CD4-positive, alpha-beta T cell treated with Interleukin-1 beta for 1 hour (primary cell): ENCODE measurements at regions not wholly inside any gene's neighbourhood (a gene's known extent, or its start where the extent isn't known, plus 50 kb on each side); places are given as distances from the start of the nearest gene placed in this dataset.

Source experiments
- DNase-seq, 2 donors: peaks; one replicate each; pipeline ENCODE4 v3.0.0-alpha.2; 2020 to 2022

GRCh38 chr6:141028791-141029280 lies 1103.9 kb upstream of the GJE1 start:
- DNase-seq = no peak

- no peak for DNase-seq
Measured at GRCh38 chr6:141026504-141026903, 1106.2 kb upstream of the GJE1 start.

- no peak for DNase-seq
Measured at GRCh38 chr6:141024526-141024925, 1108.2 kb upstream of the GJE1 start.

GRCh38 chr6:141017941-141018340 lies 1114.8 kb upstream of the GJE1 start:
- no peak for DNase-seq

- no peak for DNase-seq
Measured at GRCh38 chr6:141000917-141001316, 1131.8 kb upstream of the GJE1 start.

GRCh38 chr6:140993515-140993914 lies 1139.2 kb upstream of the GJE1 start:
- DNase-seq = no peak

GRCh38 chr6:140992678-140993077 lies 1140.0 kb upstream of the GJE1 start:
- no peak for DNase-seq

GRCh38 chr6:140988780-140989179 lies 1143.9 kb upstream of the GJE1 start:
- no peak for DNase-seq

GRCh38 chr6:140987364-140988155 lies 1145.2 kb upstream of the GJE1 start:
- no peak for DNase-seq

- DNase-seq = no peak
Measured at GRCh38 chr6:140985679-140986275, 1146.9 kb upstream of the GJE1 start.

- DNase-seq = no peak
Measured at GRCh38 chr6:140980265-140980887, 1152.3 kb upstream of the GJE1 start.

GRCh38 chr6:140979642-140980091 lies 1153.1 kb upstream of the GJE1 start:
- DNase-seq = no peak

GRCh38 chr6:140977403-140977802 lies 1155.3 kb upstream of the GJE1 start:
- DNase-seq = no peak

- no peak for DNase-seq
Measured at GRCh38 chr6:140976806-140977205, 1155.9 kb upstream of the GJE1 start.

GRCh38 chr6:140970485-140970884 lies 1162.2 kb upstream of the GJE1 start:
- no peak for DNase-seq

GRCh38 chr6:140968062-140968461 lies 1164.7 kb upstream of the GJE1 start:
- no peak for DNase-seq

GRCh38 chr6:140966676-140967075 lies 1166.0 kb upstream of the GJE1 start:
- DNase-seq = no peak

GRCh38 chr6:140960566-140960965 lies 1172.2 kb upstream of the GJE1 start:
- DNase-seq = no peak

- DNase-seq = no peak
Measured at GRCh38 chr6:140957386-140957785, 1175.3 kb upstream of the GJE1 start.

- no peak for DNase-seq
Measured at GRCh38 chr6:140956571-140957369, 1176.0 kb upstream of the GJE1 start.

GRCh38 chr6:140940251-140940925 lies 1192.3 kb upstream of the GJE1 start:
- no peak for DNase-seq

GRCh38 chr6:140932909-140933308 lies 1199.8 kb upstream of the GJE1 start:
- DNase-seq = no peak
